ENCODE measurements at regions not wholly inside any gene's neighbourhood (a gene's known extent, or its start where the extent isn't known, plus 50 kb on each side); places are given as distances from the start of the nearest gene placed in this dataset.

DNA sequence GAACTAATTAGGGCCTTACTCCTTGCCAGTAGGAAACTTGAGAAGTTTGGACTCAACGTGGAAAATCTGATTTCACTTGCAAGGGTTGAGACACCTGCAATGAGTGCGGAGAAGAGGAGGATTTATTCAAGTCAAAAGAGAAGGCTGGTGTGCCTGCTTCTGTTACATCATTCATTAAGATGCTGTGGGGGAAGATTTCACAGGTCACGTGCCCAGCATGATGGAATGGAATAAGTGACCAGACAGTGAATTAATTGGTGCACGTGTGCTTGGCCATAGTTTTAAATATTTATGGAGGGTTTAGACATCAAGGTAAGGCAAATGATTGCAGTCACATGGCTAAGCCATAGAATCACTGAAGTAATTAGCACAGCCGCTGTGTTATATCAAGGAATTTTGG, 155.0 kb downstream of the C7orf25 start:
- no peak for DNase-seq (ENCODE audit: low spot score)

DNA sequence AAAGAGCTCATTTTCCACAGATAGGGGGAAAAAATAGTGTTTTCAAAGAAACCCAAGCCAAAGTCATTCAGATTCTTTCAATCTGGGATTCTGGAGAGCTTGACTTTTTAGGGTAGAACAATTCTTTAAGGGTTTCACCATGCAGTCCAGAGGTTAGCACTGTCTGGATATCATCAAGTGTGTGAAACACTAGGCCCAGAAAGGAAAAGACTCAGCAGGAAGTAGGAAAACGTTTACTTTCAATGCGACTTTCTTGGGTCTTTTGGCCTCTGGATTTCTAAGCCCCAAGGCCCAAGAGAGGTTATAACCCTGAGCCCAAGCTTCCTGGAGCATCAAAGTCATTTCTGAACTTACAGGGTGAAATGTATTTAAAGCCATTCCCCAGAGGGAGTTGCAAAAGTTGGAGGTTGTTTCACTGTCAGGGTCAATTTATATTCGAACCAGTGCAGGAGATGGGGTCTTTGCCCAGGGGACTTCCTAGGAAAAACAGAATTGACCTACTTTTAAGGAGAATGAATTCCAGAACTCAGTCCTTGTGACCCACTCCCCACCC, 158.0 kb downstream of the C7orf25 start:
- no peak for DNase-seq (ENCODE audit: low spot score)

DNA sequence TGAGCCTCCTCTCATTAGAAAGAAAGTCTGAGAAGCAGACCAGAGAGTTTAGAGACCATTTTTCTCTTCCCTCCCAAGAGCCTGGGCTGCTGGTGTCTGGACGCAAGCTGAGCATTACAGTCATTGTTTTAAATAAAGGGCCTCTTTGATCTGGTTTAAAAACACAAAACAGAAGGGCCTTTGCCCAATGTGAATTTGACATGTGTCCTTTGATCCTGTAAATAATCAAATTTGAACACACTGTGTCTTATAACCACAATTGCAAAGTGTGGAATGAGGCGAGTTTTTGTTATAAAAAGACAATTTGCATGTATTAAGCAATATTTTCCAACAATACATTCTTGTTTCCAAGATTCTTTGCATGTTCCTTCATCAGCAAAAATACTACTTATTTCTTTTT, 158.5 kb downstream of the C7orf25 start:
- DNase-seq (ENCODE audit: low spot score), result no peak

DNA sequence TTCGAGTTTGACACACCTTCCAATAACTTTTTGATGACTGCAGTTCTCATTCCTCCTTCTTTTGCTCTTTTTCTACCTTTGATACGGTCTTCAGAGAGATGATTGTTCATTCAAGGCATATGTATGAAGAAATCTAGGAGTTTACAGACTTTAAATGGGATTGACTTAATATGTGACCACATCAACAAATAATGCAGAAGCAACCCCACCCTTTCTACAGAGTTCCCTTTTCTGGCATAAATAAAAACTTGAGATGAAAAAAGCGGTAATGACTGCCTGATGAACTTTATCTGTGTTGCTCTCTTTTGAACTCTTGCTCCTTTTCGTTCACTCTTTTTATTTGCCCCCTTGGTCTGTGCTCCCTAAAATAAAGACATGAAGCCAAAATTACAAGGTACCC, 161.7 kb downstream of the C7orf25 start:
- DNase-seq (ENCODE audit: low spot score), result no peak

DNA sequence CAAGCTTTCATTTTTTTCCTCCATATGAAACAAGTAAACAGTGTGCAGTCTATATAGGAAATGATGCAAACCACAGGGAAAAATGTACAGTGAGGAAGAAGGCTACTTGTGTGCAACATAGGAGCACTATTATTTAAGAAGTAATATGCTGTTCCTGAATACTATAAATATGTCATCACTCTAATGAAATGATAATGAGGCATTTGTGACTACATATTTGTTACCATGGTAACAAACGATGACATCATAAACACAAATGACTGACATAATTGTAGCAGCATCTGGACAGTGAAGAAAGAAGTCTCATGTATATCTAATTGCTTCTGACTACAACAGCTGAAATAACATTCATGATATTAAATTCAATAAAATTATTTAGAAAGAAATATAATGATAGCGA, 164.8 kb downstream of the C7orf25 start:
- DNase-seq (ENCODE audit: low spot score), result no peak

DNA sequence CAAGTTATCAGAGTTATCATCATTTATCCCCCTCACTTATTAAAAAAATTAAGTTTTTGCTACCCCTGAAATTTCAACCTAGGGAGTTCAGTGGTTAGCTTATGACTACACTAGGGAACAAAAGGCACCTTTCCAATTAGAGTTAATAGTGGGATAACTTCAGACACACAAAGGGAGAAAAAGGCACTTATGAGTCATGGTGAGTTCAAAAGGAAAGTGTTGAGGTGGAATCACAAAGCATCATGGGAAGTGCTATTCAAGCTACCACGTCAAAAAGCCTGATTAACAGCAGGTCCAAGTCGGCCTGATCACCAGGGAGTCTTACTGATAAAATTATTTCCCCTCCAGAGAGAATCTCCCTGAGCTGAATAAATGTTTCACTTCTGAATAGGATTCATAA, 165.7 kb downstream of the C7orf25 start:
- DNase-seq (ENCODE audit: low spot score), result no peak

DNA sequence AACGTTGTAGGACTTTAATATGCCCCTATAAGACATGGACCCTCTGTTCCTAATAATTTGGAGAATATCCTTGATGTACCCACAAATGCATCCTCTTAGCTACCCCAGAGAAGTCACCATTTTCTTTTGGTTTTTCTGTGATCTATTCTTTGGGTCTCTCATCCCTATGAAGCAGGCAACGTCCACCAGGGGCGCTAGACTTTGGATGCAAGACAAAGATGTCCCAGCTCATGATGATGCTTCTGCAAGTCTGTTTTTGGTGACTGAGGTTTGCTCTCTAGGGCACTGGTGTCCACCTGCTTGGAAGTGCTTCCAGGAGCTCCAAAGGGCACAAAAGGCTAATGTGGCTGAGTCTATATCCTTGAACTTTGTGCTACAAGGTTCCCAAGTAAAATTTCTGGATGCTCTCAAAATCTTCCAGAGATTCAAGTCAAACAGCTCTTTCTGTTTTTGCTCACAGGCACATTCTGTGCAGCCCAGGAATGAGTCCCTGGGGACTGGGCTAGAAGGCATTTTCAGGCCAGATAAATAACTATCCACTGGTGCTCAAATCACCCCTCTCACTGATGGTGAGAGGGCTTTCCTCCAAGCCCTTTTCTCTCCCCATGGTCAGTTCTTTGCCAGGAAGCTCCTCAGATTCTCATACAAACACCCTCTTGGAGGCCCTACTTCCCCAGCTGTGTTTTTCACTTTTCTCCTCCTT, 166.4 kb downstream of the C7orf25 start:
- DNase-seq (ENCODE audit: low spot score), result no peak

DNA sequence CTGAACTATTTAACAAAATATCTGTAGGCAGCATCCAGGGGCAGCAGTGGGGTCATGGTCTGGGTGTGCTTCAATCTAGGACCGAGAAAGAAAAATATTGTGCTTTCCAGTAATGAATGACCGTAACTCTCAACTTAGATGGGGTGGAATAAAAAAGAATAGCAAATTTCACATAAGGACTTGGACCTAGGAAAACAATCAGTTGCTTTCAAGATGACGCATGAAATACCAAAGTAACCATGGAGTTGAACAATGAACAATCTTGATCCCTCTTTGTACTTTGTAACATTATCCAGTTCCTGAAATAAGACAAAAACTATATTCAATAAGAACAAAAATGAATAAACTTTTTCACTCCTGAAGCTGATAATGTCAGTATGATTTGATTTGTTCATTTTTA, 167.1 kb downstream of the C7orf25 start:
- no peak for DNase-seq (ENCODE audit: low spot score)

DNA sequence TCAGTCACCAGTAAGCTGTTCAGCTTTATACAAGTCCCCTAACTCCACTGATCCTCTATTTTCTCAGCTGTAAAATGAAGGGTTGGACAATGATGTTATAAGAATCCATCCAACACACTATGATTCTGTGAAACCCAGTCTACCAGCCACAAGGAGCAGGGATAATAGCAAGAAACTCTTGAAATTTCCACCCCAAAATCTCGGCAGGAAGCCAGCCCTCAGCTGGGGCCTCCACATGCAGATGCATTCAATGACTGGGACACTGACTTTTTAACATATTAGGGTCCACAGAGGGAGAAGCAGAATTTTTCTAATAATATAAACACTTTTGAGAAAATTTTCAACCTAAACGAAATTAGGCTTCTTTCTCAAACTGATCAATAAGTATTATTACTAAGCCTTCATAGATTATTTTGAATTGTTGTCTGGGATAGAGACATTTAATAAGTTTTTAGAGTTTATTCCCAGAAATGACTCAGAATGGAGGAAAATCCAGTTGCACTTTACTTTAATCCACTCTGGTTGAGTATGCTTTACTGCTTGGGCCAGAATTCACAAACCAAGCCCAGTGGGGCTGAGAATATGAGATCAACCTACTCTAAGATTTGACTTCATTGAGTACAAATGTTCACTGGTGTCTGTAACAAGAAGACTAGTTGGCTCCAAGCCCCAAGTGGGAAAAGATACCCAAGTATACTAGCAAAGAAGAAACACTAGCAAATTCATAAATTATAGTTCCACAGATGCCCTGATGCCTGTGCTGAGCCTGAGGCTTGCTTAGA, 168.6 kb downstream of the C7orf25 start:
- no peak for DNase-seq (ENCODE audit: low spot score)

DNA sequence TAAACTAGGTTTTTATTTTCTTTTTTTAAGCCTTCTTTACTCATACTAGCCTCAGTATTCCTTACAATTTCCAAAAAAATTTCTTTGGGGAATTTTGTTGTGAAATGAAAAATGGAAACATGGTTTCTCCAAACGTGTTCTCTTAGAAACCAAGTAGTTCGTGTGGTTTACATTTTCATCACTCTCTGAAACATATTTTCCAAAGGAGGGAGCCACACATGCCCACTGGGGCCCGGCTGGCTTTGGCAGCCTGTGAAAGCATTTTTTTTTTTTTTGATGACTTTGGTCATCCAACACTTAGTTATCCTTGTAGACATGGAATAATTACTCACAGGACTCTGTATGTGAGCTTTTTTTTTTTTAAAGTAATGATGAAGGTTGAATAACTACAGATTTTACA, 169.6 kb downstream of the C7orf25 start:
- no peak for DNase-seq (ENCODE audit: low spot score)

DNA sequence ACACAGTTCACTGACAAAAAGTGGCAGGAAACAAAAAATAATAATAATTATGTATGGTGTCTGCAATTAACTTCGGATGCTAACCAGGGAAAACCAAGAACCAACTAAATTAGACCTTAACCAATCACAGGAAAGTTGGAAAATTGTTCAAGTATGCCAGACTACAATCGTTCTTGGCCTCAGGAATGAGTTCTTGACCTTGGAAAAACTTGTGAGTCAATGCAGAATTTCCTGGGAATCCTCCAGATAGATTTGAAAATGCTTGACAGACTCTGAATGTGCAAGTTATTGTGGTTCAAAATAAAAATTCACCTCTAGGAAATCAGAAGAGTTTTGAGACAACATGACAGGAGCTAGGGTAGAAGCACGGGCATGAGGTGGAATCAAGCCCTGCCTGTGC, 171.5 kb downstream of the C7orf25 start:
- no peak for DNase-seq (ENCODE audit: low spot score)

DNA sequence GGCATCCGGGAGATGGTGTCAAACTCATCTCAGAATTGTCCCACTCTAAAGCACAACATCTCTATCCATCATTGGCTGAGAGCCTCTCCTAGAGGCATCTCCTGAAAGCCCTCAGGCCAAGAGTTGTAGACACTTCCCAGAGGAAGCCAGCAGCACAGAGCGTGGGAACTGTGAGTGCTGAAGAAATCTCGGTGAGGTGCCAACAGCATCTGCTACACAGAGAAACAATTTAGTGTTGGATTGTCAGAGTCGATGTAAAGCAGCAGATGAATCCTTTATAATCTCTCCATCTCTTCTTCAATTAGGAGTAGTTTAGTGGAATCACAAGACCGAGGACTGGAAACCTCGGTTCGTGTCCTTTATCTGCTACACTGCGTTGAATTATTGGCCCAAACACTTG, 172.2 kb downstream of the C7orf25 start:
- no peak for DNase-seq (ENCODE audit: low spot score)

DNA sequence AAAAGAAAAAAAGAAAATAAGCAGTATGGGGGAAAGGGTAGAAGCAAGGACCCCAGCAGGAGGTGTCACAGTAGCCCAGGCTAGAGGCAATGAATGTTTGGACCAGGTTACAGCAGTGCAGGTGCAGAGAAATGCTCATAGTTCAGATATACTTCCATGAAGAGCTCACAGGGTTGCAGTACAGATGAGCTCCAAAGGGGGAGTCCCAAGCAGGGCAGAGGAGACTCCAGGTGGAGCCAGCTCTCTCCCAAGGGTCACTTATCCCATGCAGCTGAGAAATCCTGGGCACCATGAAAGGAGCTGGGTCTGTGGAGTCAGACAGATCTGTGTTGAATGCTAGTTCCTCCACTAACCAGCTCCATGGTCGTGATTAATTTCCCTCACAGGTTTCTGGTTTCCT, 174.9 kb downstream of the C7orf25 start:
- DNase-seq (ENCODE audit: low spot score), result no peak

DNA sequence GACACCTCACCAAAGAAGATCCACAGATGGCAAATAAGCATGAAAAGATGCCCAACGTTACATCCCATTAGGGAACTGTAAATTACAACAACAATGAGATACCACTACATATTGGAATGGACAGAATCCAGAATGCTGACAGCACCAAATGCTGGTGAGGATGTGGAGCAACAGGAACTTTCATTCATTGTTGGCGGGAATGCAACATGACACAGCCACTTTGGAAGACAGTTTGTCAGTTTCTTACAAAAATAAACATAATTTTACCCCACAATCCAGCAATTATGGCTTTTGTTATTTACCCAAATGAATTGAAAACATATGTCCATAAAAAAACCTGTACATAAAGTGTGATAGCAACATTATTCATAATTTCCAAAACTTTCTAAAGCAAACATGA, 176.8 kb downstream of the C7orf25 start:
- no peak for DNase-seq (ENCODE audit: low spot score)

DNA sequence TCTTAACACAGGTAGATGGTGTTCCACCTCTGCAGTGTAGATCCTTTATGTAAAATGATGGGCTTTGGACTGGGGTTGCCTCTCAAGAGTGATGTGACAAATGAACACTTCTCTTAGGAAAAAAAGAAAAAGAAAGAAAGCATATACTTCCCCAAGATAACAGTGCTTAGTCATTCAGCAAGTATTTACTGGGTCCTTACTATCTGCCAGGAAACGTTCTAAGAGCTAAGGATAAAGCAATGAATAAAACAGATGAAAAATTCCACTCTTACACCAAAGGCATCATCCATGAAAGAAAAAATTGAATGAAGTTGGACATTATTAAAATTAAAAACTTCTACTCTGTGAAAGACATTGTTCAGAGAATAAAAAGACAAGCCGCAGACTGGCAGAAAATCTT, 177.3 kb downstream of the C7orf25 start:
- DNase-seq (ENCODE audit: low spot score), result no peak

DNA sequence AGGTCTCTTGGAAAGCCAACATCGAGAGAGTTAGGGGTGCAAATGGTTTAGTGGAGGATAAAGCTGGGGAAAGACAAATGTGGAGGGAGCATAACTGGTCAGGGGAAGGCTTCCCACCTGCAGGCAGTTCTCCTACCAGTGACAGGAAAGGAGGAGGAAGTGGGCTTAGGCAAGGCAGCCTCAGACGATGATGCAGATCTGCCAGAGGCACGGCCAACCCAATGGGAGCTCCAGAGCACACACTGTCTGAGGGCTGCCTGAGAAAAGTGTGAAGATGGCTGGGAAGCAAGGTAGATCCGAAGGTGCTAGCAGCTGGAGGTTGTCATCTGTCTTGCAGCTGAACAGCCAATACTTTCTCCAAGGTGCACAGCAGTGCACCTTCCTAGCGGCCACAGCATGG, 178.8 kb downstream of the C7orf25 start:
- DNase-seq (ENCODE audit: low spot score), result no peak

DNA sequence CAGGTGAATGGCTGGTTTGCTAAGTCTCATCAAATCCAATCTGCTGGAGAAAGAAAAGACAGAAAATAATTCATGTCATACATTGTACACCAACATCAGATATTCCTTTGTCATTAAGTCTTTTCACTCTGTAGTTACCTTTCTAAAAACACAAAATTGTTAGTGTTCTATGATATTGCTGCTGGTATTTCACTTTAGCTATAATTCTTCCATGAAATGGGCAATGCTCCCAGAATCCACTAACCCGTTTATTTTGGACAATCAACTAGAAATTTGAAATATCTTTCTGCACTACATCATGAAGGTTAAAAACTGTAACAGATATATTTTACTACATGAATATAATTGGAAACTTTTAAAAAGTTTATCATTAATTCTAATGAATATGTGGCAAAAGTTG, 181.3 kb downstream of the C7orf25 start:
- no peak for DNase-seq (ENCODE audit: low spot score)

DNA sequence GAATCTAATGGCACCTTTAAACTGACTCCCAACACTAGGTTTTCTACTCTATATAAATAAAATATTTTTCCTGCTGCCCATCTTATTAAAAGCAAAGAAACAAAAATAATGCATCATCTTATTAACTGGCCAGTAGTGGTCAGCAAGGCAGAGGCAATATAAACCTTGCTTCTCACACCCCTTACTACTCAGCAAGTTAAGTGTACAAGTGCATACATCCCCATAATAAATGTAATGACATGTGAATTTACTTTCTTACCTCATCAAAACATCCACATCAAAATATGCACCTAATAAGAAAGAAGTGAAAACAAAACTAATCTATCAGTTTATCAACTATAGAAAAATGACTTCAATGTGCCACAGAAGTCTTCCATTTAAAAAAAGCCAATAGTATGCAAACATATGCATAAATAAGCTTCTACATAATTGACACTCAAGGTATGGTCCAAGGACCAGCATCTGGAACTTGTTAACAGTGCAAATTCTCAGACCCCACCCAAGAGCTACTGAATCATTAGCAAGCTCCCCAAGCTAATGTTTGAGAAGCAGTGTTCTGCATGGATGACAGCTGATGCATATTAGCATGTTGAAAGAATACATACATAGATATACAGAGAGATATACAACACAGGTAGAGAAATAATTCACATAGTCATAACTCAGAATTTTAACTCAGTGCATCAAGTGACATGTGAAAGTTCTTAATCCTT, 182.7 kb downstream of the C7orf25 start:
- DNase-seq (ENCODE audit: low spot score), result no peak

DNA sequence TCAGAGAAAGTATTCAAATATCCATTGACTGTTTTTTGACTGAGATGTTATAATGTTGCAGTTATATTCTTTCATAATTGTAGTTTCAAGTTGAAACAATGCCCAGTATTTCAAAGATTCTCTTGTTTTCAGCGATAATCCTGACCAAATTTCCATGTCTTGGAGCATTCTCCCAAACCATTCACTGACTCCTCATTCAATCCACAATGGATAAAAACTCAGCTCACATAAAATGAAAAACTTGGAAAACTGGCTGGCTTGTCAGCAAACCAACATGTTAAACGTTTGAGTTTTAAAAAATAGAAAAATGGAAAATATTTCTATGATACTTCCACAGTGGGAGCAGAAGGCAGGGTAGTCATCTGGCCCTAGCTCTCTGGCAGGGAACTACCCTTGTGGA, 184.4 kb downstream of the C7orf25 start:
- no peak for DNase-seq (ENCODE audit: low spot score)

DNA sequence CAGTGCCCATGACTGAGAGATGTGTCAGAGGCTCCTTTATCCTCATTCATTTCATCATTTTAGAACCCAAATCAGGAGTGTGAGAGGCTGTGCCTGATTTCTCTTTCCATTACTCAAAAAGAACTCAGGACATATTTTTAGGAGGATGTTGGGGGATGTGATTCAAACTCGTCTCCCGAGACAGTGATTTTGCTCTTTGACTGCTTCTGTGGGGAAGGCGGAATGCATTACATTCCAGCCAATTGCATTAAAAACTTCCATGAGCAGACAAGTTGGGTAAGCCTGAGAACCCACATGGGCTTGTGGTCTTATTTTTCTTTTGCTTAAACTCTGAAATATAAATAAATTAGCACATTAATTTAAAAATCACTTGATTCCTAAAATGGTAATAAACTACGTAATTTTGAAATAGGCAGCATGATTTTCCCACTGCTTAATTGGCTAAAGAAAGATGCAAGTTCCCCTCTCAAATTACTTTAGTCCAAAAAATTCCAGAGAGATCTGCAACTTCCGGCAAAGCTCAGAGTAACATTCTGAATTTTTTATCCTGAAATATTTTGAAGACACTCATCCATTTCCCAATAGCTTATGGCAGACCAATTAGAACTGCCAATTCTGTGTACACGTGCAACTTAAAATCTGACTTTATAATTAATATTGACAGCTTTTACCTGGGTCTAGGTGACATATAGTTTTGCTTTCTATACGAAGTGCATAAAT, 185.6 kb downstream of the C7orf25 start:
- DNase-seq (ENCODE audit: low spot score), result no peak

DNA sequence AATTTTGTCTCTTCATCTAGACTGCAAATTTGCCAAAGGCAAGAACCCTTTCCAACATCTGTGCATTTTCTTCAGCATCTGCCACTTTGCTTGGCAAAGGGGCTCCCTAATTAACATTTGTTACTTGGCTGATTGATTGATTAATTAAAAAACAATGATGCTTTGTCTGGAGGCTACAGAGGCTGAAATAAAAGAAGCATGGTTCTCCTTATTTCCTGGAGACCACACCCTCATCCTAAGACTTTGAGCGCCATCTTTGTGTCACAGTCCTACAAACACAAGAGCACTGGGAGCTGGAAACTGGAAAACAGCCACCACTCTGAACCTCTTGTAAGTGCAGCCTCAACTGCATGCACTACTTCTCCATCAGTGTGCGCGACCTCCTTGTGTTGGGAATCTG, 189.2 kb downstream of the C7orf25 start:
- no peak for DNase-seq (ENCODE audit: low spot score)

DNA sequence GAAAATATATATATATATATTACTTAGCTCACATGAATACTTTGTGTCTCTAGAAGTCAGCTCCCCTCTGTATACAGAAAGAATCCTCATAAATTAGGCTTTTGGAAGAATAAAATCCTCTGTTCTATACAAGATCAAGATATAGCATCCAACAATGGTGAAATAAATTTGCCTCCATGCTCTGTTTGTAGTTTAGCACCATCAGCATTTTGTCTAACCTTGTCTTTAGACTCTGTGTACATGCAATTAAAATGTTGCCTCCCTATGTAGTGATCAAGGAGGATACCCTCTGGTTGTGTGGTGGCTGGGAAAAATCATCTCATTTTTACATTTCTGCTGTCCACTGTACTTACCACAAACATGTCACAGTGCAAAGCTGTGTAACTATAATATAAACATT, 189.7 kb downstream of the C7orf25 start:
- no peak for DNase-seq (ENCODE audit: low spot score)

All from ecto neural progenitor cell (in vitro differentiated cells).